CD4-positive, alpha-beta T cell treated with Interferon gamma for 1 hour (primary cell): ENCODE measurements at regions not wholly inside any gene's neighbourhood (a gene's known extent, or its start where the extent isn't known, plus 50 kb on each side); places are given as distances from the start of the nearest gene placed in this dataset.
"Not testable (repeated sequence)": the region's sequence is repeated elsewhere in the genome, so short reads cannot be mapped to it uniquely, and the experiment has no call there.

ENCODE experiments used
- DNase-seq: peaks from one replicate; pipeline ENCODE4 v3.0.0-alpha.2; 2020

DNA sequence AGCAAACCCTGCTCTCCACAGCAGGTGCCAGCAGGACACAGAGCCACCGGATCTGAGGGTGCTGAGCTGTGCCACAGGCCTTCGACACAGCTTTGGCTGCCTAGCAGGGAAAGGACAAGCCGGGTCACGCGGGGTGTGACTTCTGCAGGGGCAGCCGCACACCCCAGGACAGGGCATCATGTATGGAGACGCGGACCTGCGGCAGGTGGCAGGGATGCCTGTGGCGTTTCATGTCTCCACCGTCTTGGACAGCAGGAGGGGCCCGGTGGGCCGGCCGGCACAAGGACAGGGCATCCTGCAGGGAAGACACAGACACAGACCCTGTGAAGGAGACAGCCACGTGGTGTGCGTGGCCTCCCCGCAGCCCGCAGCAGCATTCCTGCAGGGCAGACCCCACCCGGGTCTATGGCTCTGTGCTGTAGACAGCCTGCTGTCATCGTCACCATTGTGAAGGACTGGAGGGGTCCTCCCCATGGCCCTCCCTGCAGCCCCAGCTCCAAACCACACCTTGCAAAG, 109.2 kb downstream of the PDGFA start:
- DNase-seq = no peak

- DNase-seq = not testable (repeated sequence)
These were observed 108.5 kb downstream of the PDGFA start for GRCh38 chr7:411116-411515.

GRCh38 chr7:411677-412312, 107.9 kb downstream of the PDGFA start:
- DNase-seq = no peak

GRCh38 chr7:412313-412710, 107.3 kb downstream of the PDGFA start:
- DNase-seq = no peak

GRCh38 chr7:414681-415560, 104.7 kb downstream of the PDGFA start:
- no peak for DNase-seq

DNA sequence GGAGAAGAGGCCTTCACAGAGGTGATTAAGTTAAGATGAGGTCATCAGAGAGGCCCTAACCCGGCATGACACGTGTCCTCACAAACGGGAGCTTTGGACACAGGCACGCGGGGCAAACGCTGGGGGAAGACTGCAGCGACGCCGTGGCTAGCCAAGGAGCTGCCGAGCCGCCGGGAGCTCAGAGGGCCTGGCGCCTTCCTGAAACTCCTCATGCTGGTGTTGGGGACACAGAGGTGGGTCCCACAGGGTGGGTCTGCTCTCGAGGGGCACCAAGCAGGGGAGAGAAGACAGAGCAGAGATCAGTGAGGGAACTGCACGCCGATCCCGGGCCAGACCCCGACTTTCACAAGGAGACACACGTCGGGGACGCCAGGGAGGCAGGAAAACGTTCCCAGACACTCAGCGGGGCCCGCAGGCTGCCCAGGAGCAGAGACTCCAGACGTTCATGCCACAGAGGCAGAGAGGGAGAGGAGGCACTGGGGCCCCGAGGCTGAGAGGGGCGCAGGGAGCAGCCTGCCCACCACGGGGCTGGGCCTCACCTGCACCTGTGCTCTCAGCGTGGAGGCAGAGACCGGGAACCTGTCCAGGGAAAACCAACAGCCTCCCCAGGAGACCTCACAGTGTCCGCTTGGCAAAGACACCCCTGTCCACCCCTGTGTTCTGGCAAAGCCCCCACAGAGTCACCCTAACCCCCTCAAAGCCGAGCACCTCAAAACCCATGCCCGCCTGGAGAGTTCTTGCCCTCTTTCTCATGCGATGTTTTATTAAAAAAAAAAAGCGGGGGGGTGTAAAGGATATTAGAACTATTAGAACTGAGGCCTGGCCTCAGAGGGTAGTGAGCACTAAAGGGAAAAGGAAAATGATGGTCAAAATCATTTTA, 103.8 kb downstream of the PDGFA start:
- no peak for DNase-seq

GRCh38 chr7:416761-417624, 102.7 kb downstream of the PDGFA start:
- no peak for DNase-seq

DNA sequence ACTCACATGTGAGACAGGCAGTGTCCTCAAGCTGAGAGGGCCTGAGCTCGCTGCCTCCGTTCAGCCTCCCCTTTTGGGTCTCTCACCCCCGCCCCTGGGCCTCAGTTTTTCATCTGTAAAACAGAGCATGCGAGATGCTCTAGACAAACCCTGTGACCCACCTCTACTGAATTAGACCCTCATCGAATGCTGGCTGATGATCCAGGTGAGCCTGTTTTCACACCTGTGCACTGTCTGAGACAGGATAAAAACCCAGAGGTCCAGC, 102.1 kb downstream of the PDGFA start:
- no peak for DNase-seq

DNA sequence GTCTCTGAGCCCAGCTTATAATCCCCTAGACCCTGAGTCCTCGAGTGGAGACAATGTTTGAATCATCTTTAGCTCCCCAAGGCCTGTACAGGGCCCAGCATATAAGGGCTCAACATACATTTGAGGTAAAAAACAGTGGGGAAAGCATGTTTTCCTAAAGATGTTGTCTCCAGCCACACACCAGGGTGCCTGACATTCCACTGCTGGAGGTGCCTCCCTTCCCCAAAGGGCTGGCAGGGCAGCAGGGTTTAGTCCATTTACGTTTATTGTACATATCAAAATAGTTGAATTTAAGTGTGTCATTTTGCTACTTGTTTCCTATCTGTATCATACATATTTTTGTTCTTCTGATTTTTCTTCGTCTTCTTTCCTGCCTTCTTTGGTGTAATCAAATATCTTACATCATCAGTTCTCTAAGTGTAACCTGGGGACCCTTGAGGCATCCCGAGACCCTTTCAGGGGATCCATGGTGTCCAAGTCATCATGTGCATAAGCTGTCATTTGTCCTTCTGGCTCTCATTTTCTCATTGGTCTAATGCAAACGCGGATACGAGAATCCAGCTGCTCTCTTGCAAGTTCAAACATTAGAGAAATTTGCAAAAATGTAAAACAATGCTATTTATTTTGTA, 101.6 kb downstream of the PDGFA start:
- no peak for DNase-seq

- no peak for DNase-seq
These were observed 100.9 kb downstream of the PDGFA start for GRCh38 chr7:418636-419280.

GRCh38 chr7:420142-421093, 99.2 kb downstream of the PDGFA start:
- no peak for DNase-seq

DNA sequence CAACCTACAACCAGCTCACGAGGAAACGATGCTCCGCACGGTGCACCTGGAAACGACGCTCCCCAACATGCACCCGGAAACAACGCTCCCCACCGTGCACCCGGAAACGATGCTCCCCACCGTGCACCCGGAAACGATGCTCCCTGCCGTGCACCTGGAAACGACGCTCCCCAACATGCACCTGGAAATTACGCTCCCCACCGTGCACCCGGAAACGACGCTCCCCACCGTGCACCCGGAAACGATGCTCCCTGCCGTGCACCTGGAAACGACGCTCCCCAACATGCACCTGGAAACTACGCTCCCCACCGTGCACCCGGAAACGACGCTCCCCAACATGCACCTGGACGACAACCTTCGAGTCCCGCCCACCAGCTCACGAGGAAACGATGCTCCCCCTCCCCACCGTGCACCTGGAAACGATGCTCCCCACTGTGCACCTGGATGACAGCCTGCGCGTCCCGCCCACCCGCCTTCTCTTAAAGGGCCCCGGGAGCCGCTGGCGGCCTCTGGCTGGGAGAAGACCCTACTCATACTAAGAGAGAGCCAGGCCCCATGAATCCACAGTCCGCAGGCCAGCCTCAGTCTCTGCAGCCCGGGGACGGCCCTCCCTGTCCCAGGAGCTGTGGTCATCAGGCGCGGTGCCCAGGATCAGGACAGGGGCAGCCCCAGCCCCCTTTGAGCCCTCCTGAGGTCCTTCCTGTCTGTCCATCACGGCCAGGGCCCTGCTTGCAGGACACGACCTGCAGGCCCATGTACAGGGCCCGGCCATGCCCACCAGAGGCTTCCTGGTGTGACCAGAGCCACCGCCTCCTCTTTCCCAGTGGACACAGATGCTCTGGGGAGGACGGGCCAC, 98.3 kb downstream of the PDGFA start:
- DNase-seq = no peak

- no peak for DNase-seq
These were observed 97.3 kb downstream of the PDGFA start for GRCh38 chr7:422191-422885.

DNA sequence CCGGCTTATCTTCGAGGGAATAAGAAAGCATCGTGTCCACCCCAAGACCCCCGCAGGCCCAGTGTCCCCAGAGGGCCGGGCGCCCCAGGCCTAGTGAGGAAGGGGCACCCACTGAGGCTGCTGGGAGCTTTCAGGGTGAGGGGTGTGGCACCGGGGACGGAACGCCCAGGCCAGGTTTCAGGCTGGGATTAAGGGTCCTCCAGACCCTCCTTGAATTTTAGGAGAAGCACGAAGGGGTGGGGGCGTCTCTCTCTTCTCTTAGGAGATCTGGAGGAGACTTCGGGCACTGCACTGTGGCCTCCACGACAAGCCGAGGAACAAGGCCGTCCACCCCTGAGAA, 96.8 kb downstream of the PDGFA start:
- DNase-seq = no peak

- DNase-seq = no peak
These were observed 96.1 kb downstream of the PDGFA start for GRCh38 chr7:423312-424260.

- DNase-seq = no peak
These were observed 95.2 kb downstream of the PDGFA start for GRCh38 chr7:424301-424935.
